ENCODE measurements at regions not wholly inside any gene's neighbourhood (a gene's known extent, or its start where the extent isn't known, plus 50 kb on each side); places are given as distances from the start of the nearest gene placed in this dataset.

DNA sequence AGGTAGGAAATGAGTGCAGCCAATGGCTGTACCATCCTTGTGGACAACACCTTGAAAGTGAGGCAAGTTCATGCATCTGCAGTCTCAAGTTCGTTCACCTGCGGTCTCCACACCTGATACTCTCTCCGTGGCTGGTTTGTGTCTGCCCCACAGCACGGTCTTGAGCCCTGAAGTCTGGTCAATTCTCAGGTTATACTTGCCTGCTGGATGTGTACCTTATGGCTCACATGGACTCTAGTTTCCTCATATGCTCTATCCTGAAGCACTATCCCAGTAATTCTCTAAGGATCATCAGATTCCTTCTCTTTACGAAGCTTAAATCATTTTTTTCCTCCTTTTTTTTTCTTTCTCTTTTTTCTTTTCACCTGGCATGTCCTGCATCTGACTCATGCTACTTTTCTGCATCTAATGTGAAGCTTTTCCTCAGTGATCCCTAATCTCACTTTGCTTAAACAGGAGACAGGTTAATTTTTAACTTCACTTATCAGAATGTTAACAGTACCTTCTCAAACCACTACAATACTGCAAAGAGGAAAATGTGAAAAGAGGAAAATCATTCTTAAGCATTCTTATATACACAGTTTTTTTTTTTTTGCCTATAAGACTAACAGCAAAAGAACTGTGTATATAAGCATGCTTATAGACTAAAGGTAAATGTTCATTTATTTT, 511.2 kb downstream of the SOX11 start:
- no peak overlapping the region for H3K14ac ChIP-seq (ENCODE audit: insufficient read length)
- ChIA-PET CTCF (ENCODE audit: partially characterized antibody) (interaction anchor here (1.4 kb wide), 1 partner anchor 15 kb away, joined by 3 read pairs; no protein-coding TSS in a partner anchor), POLR2A (ENCODE audit: partially characterized antibody) (no interaction called here)
- DNase-seq (ENCODE audit: low read depth in 1 of 2, low spot score in 2 of 2) (no peak), FAIRE-seq (no peak)
- H3K4me3 ChIP-seq (ENCODE audit: extremely low read depth in 1 of 4, insufficient read depth in 2 of 4, low read depth in 3 of 4, low read length in 4 of 4): no peak overlapping the region
- no peak overlapping the region for H3K18ac ChIP-seq (ENCODE audit: extremely low read depth, low read length)
- no peak overlapping the region for H2AFZ ChIP-seq (ENCODE audit: low read length)
- H2BK20ac ChIP-seq (ENCODE audit: low read length): no peak overlapping the region
- no peak overlapping the region for H4K91ac ChIP-seq (replicated peaks; ENCODE audit: insufficient read length, low read length)
- H3K4me2 ChIP-seq (ENCODE audit: insufficient read depth in 1 of 2, low read depth in 2 of 2, low read length in 2 of 2): no peak overlapping the region
- H3K23me2 ChIP-seq (ENCODE audit: low read depth, low read length): no peaks in the 10 kb centered on the region
- H2BK12ac ChIP-seq (ENCODE audit: low read depth, low read length): no peak overlapping the region
- H4K20me1 ChIP-seq (replicated peaks in 1 of 2; ENCODE audit: control insufficient read depth in 1 of 2, insufficient read depth in 2 of 2, low read length in 2 of 2): no peaks in the 10 kb centered on the region
- no peak overlapping the region for H4K5ac ChIP-seq (ENCODE audit: insufficient read length, low read depth, low read length)
- no peaks in the 10 kb centered on the region for H3K27me3 ChIP-seq (replicated peaks in 1 of 4; ENCODE audit: control insufficient read depth in 3 of 4, extremely low read depth in 1 of 4, insufficient read depth in 3 of 4, low read length in 3 of 4)
- no peak overlapping the region for H2AK5ac ChIP-seq (ENCODE audit: low read depth, low read length)
- no peaks in the 10 kb centered on the region for H3K4me1 ChIP-seq (replicated peaks in 1 of 4; ENCODE audit: control insufficient read depth in 3 of 4, insufficient read depth in 4 of 4, low read length in 3 of 4)
- H3K79me1 ChIP-seq (ENCODE audit: low read depth, low read length): no peaks in the 10 kb centered on the region
- no peak overlapping the region for H2BK120ac ChIP-seq (replicated peaks; ENCODE audit: low read depth, low read length)
- no peak overlapping the region for H3K9ac ChIP-seq (replicated peaks in 1 of 4; ENCODE audit: extremely low read depth in 1 of 4, low read depth in 3 of 4, low read length in 3 of 4)
- H3K36me3 ChIP-seq (ENCODE audit: control insufficient read depth in 2 of 4, insufficient read depth in 4 of 4, low read length in 3 of 4): no peaks in the 10 kb centered on the region
- no peak overlapping the region for H2BK15ac ChIP-seq (ENCODE audit: low read length)
- no peaks in the 10 kb centered on the region for H3K79me2 ChIP-seq (ENCODE audit: control insufficient read depth in 1 of 2, insufficient read depth in 2 of 2, low read length in 2 of 2)
- H2BK5ac ChIP-seq (ENCODE audit: low read depth, low read length): no peak overlapping the region
- H3K56ac ChIP-seq (replicated peaks; ENCODE audit: insufficient read length, low read depth, low read length): no peak overlapping the region
- H3K4ac ChIP-seq (replicated peaks; ENCODE audit: insufficient read length, low read depth, low read length): no peak overlapping the region
- H3K23ac ChIP-seq (ENCODE audit: insufficient read length): no peak overlapping the region
- WGBS, 2 experiments (ENCODE audit: extremely low coverage in 1 of 2, insufficient coverage in 1 of 2, insufficient read length in 1 of 2, insufficient replicate concordance in 2 of 2, low coverage in 1 of 2, low lambda C conversion rate in 2 of 2, missing lambda C conversion rate in 1 of 2): 98% methylated on average over 5 of the region's 5 CpGs; no CpG with 5 or more reads in 1 of the 2 experiments
- peaks cover 0 to 3% of the 10 kb centered on the region in 2 experiments; a peak in 1 of 4 replicates for H3K9me3 ChIP-seq (ENCODE audit: insufficient read depth in 2 of 2, low read depth in 1 of 2, low read length in 1 of 2)
- no peak overlapping the region for H3K27ac ChIP-seq (ENCODE audit: low read depth, low read length)
- H4K8ac ChIP-seq (ENCODE audit: extremely low read depth, insufficient read depth, low read length): peak overlapping the region; percentile 31; the same call in 1 of the 2 replicates
- TF ChIP-seq KDM1A (IDR thresholded peaks at IDR 0.05; ENCODE audit: borderline replicate concordance, low read length) (no peak), SIRT6 (IDR thresholded peaks at IDR 0.05; ENCODE audit: low read length) (no peak), RFX5 (IDR thresholded peaks at IDR 0.05; ENCODE audit: borderline replicate concordance, low read depth, low read length) (no peak), TEAD4 (IDR thresholded peaks at IDR 0.05; ENCODE audit: low read depth, low read length) (no peak), JUN (IDR thresholded peaks at IDR 0.05; ENCODE audit: low read depth, low read length) (no peak), TCF12 (IDR thresholded peaks at IDR 0.05; ENCODE audit: low read depth, low read length) (no peak), YY1 (IDR thresholded peaks at IDR 0.05; ENCODE audit: low read depth, low read length) (no peak), BRCA1 (IDR thresholded peaks at IDR 0.05; ENCODE audit: low read depth, low read length) (no peak), RBBP5 (IDR thresholded peaks at IDR 0.05; ENCODE audit: borderline replicate concordance, low read depth, low read length) (no peak), CBX8 (IDR thresholded peaks at IDR 0.05; ENCODE audit: borderline replicate concordance, low read depth, low read length) (no peak), HDAC6 (IDR thresholded peaks at IDR 0.05; ENCODE audit: low read depth, low read length) (no peak), FOSL1 (IDR thresholded peaks at IDR 0.05; ENCODE audit: insufficient read depth, low read depth, low read length) (no peak), TAF7 (optimal IDR thresholded peaks at IDR 0.05; ENCODE audit: borderline replicate concordance, low read depth, low read length) (no peak), POLR2AphosphoS5 (IDR thresholded peaks at IDR 0.05; ENCODE audit: low read depth, low read length) (no peak), SP1 (IDR thresholded peaks at IDR 0.05; ENCODE audit: low read depth, low read length) (no peak), SIX5 (IDR thresholded peaks at IDR 0.05; ENCODE audit: low read depth, low read length) (no peak)

All from H1 (cell line).